Activated CD4-positive, alpha-beta T cell treated with anti-CD3 and anti-CD28 coated beads, Interleukin-2, amount 10 ng/mL, durations not matched to agents 7 days and 5 days (primary cell): ENCODE measurements at regions not wholly inside any gene's neighbourhood (a gene's known extent, or its start where the extent isn't known, plus 50 kb on each side); places are given as distances from the start of the nearest gene placed in this dataset.

Experiments
- CTCF ChIA-PET: fragments of 350-600 bp; sonication (Branson Sonifier 250); formaldehyde crosslinking; loops from one replicate; lab custom pipeline; 2021; ENCODE audit warnings: antibody characterized with exemption; lab: Charles Lee
- POLR2A ChIA-PET: fragments of 350-600 bp; sonication (Branson Sonifier 250); formaldehyde crosslinking; loops from one replicate; lab custom pipeline; 2021; ENCODE audit warnings: antibody characterized with exemption; lab: Charles Lee
- DNase-seq: peaks from one replicate; pipeline ENCODE4 v3.0.0-alpha.2; 2020
- H3K27ac Mint-ChIP-seq: one replicate; pipeline ENCODE4 v1.8.0; 2021; ENCODE audit warnings: mild to moderate bottlenecking, moderate library complexity, mixed read lengths
- H3K27me3 Mint-ChIP-seq: one replicate; pipeline ENCODE4 v1.8.0; 2021; ENCODE audit warnings: mixed read lengths
- H3K36me3 Mint-ChIP-seq: one replicate; pipeline ENCODE4 v1.8.0; 2021; ENCODE audit warnings: low read depth, mixed read lengths
- H3K4me1 Mint-ChIP-seq: one replicate; pipeline ENCODE4 v1.8.0; 2021; ENCODE audit warnings: mixed read lengths
- H3K4me3 Mint-ChIP-seq: one replicate; pipeline ENCODE4 v1.8.0; 2021; ENCODE audit warnings: mild to moderate bottlenecking, moderate library complexity, mixed read lengths
- H3K9me3 Mint-ChIP-seq: one replicate; pipeline ENCODE4 v1.8.0; 2021; ENCODE audit warnings: mixed read lengths

DNA sequence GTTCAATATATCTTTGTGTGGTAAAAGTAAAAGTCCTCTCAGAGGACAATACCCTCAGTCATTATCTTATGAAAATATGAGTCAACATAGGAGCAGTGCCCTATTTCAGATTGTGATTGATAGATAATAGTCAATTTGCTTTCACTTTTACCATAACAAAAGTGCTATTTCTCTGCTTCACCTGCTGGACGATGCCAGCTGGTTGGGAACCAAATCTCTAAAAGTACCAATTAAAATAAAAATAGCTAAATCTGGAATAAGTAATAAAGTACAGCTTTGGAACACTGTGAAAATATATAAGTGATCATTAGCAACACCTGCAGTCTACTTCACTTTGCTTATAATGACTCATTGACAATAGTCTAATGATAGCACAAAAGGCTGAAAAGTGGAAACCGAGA lies 390.3 kb upstream of the AGTR1 start:
- no peaks in the 10 kb centered on the region for H3K4me1 Mint-ChIP-seq
- CTCF ChIA-PET = no interaction called here
- no peak overlapping the region for H3K27ac Mint-ChIP-seq

DNA sequence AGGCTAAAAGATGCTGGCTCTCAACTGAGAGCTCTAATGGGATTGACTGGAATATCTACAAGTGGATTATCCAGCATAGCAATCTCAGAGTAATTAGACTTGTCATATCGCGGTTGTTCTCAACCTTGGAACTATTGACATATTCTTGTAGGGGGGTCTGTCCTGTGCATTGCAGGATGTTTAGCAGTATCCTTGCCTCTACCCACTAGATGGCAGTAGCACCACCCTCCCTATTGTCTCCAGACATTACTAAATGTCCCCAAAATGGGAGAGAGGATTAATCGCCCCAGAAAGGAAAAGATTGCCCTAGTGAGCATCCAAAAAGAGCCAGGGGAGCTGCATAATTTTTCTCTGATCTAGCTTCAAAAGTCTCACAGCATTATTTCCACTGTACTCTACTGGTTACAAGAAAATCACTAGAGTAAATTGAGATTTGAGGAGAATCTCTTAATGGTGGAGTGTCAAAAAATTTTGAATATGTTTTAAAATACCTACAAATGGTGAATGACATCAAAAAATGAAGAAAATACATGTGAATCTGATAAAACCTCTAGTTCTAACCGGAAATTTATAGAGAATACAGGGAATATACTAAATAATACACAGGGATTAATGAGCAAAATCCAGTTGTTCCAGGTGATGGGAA lies 388.2 kb upstream of the AGTR1 start:
- Mint-ChIP-seq H3K4me3 (no peak overlapping the region), H3K36me3 (no peaks in the 10 kb centered on the region), H3K9me3 (no peaks in the 10 kb centered on the region), H3K4me1 (no peaks in the 10 kb centered on the region), H3K27me3 (no peaks in the 10 kb centered on the region), H3K27ac (no peak overlapping the region)
- ChIA-PET POLR2A (no interaction called here), CTCF (no interaction called here)
- DNase-seq = peak; percentile 28

More for the DNA sequence above, 390.3 kb upstream of the AGTR1 start:
- no peak overlapping the region for H3K4me3 Mint-ChIP-seq
- no peaks in the 10 kb centered on the region for H3K27me3 Mint-ChIP-seq
- DNase-seq = no peak
- POLR2A ChIA-PET = no interaction called here
- no peaks in the 10 kb centered on the region for H3K36me3 Mint-ChIP-seq
- H3K9me3 Mint-ChIP-seq = no peaks in the 10 kb centered on the region

- Mint-ChIP-seq H3K4me1 (peaks cover 2% of the 10 kb centered on the region), H3K27ac (no peak overlapping the region), H3K9me3 (peaks cover 8% of the 10 kb centered on the region), H3K36me3 (no peaks in the 10 kb centered on the region), H3K27me3 (no peaks in the 10 kb centered on the region), H3K4me3 (no peak overlapping the region)
- CTCF ChIA-PET = no interaction called here
- POLR2A ChIA-PET = no interaction called here
- no peak for DNase-seq
Observed at GRCh38 chr3:148315756-148316155, 381.9 kb upstream of the AGTR1 start.

- H3K4me1 Mint-ChIP-seq = peaks cover 2% of the 10 kb centered on the region
- H3K36me3 Mint-ChIP-seq = no peaks in the 10 kb centered on the region
- H3K4me3 Mint-ChIP-seq = no peak overlapping the region
- POLR2A ChIA-PET = no interaction called here
- H3K27ac Mint-ChIP-seq = no peak overlapping the region
- H3K27me3 Mint-ChIP-seq = no peaks in the 10 kb centered on the region
- CTCF ChIA-PET = no interaction called here
- peaks cover 14% of the 10 kb centered on the region for H3K9me3 Mint-ChIP-seq
- no peak for DNase-seq
Observed at GRCh38 chr3:148318240-148318639, 379.5 kb upstream of the AGTR1 start.

DNA sequence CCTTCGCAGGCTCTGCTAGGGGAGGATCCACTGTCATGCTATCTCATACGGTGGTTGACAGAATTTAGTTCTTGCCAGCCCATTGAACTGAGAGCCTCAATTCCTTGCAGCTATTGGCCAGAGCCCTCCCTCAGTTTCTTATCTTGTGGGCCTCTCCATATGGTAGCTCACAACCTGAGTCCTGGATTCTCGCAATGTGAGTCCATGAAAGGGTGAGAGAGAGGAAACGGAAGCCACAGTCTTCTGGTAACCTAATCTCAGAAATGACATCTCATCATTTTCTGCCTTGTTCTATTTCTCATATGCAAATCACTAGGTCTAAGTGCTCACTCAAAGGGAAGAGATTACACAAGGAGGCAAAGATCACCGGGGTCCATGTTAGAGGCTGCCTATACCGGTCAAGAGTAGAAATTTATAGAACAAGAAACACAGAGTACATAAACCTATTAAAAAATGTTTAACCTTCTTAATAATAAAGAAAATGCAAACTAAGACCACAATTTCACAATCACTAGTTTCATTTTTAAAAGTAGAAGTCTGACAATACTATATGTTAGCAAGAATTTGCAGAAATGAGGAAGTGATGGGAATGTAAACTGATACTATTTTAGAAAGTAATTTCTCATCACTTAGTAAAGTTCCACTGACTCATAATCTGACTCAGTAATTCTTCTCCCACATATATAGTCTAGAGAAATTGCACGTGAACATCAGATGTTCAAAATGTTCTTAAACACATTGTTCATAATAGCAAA lies 378.4 kb upstream of the AGTR1 start:
- no peaks in the 10 kb centered on the region for H3K27me3 Mint-ChIP-seq
- H3K9me3 Mint-ChIP-seq = peaks cover 14% of the 10 kb centered on the region
- ChIA-PET CTCF (no interaction called here), POLR2A (no interaction called here)
- H3K4me3 Mint-ChIP-seq = no peak overlapping the region
- no peak for DNase-seq
- peaks cover 2% of the 10 kb centered on the region for H3K4me1 Mint-ChIP-seq
- H3K36me3 Mint-ChIP-seq = no peaks in the 10 kb centered on the region
- no peak overlapping the region for H3K27ac Mint-ChIP-seq

DNA sequence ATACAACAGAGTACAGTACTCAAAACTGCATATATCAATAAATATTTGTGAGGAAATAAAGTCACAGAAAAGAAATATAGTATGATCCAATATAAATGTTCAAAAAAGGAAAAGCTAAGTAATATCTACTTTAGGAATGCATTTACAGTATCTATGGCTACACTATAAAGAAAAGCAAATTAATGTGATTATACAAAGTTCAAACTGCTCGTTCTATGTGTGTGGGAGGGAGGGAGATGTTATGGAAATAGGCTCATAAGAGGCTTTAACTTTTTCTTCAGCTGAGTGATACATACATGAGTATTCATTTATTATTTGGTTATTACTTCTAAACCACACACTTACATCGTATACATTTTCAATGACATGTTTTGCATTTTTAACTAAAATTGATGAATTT lies 377.7 kb upstream of the AGTR1 start:
- ChIA-PET POLR2A (no interaction called here), CTCF (no interaction called here)
- Mint-ChIP-seq H3K4me3 (no peak overlapping the region), H3K4me1 (peaks cover 2% of the 10 kb centered on the region), H3K9me3 (peaks cover 14% of the 10 kb centered on the region), H3K27ac (no peak overlapping the region), H3K27me3 (no peaks in the 10 kb centered on the region), H3K36me3 (no peaks in the 10 kb centered on the region)
- DNase-seq = no peak

DNA sequence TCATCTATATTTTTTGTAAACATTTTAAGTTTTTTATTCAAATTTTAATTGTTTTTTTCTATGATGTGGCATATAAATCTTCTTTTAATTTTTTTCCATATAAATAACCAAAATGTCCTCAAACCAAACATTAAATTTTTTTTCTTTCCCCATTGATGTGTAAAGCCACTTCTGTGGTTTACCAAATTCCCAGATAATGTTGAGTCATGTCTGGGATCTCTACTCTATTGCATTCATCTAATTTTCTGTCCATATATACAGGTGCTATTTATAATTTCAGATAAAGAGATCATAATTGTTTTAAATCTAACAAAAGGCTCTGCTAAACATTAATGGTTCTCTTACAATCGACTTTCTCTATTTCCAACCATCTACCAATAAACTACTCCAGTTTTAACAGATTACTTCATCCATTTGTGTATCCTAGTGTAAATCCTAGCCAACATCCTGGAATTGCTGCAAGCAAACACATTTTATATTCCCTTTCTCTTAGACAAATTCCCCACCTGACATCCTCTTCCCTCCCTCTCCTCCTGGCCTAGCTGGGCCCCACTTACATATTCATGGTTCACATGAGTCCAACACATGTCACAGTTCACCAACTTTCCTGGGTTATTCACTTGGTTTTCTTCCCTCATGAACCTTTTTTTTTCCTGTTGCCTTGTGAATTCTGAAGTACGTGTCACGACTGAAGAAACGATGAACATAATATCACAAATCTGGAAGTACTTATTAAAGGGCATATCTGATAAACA lies 368.0 kb upstream of the AGTR1 start:
- CTCF ChIA-PET = no interaction called here
- Mint-ChIP-seq H3K4me3 (no peak overlapping the region), H3K27me3 (no peaks in the 10 kb centered on the region), H3K36me3 (no peaks in the 10 kb centered on the region), H3K27ac (no peak overlapping the region), H3K9me3 (peaks cover 7% of the 10 kb centered on the region), H3K4me1 (no peaks in the 10 kb centered on the region)
- POLR2A ChIA-PET = no interaction called here
- no peak for DNase-seq

GRCh38 chr3:148330542-148330941 lies 367.2 kb upstream of the AGTR1 start:
- H3K9me3 Mint-ChIP-seq = peaks cover 7% of the 10 kb centered on the region
- DNase-seq = no peak
- CTCF ChIA-PET = no interaction called here
- H3K4me3 Mint-ChIP-seq = no peak overlapping the region
- H3K27ac Mint-ChIP-seq = no peak overlapping the region
- no peaks in the 10 kb centered on the region for H3K4me1 Mint-ChIP-seq
- no peaks in the 10 kb centered on the region for H3K27me3 Mint-ChIP-seq
- POLR2A ChIA-PET = no interaction called here
- no peaks in the 10 kb centered on the region for H3K36me3 Mint-ChIP-seq

DNA sequence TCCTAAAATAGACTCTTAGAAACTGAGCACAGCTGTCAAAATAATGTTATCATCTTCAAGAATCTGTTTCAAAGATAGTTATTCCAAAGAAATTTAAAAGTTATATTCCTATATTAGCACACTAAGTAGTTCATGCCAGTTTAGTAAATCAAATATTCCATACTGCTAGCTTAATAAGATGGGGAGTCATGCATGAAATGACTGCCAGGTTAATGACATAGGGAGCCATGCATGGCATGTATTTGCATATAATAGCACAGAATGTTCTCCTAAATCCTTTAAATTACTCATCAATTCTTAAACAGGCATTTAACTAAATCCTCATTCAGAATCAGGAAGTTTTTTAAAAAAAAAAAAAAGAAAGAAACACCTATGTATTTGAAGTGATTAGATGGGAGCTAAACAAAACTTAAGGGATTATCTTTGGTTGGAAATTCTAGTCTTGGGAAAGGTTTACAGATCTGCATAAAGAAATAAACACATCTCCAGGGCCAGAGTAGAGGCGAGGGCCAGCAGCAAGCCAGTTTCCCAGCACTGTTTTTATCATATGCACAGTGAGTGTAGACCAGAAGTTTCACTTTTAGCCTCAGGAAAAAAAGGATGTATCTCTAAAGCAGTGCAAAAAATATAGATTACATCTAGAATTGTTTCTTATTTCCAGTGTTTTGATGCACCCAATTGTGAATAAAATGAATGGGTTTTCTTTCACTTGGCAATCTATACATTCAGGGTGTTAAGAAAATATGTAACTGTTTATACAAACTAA lies 366.4 kb upstream of the AGTR1 start:
- Mint-ChIP-seq H3K27me3 (no peaks in the 10 kb centered on the region), H3K9me3 (peaks cover 7% of the 10 kb centered on the region), H3K4me1 (no peaks in the 10 kb centered on the region), H3K27ac (no peak overlapping the region), H3K36me3 (no peaks in the 10 kb centered on the region), H3K4me3 (no peak overlapping the region)
- CTCF ChIA-PET = no interaction called here
- POLR2A ChIA-PET = no interaction called here
- no peak for DNase-seq

DNA sequence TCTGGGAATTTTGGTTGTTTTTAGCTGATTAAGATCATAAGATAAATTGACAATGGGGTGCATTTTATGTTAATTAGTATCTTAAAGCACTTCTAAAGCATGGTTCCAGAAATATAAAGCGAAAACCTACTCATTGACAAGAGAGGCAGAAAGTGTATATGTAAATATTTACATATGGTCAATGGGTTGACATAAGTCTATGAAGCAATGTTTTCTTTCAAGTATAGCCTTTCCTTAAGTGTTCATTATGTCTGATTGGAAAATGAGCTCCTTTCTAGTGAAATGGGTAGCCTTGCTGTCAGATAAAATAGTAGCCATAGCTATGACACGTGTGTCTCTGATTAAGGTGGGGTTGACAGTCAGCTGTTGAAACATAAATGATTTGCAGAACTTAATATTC lies 365.2 kb upstream of the AGTR1 start:
- H3K4me1 Mint-ChIP-seq = no peaks in the 10 kb centered on the region
- CTCF ChIA-PET = no interaction called here
- no peak overlapping the region for H3K4me3 Mint-ChIP-seq
- H3K27me3 Mint-ChIP-seq = no peaks in the 10 kb centered on the region
- DNase-seq = no peak
- POLR2A ChIA-PET = no interaction called here
- no peaks in the 10 kb centered on the region for H3K36me3 Mint-ChIP-seq
- H3K27ac Mint-ChIP-seq = no peak overlapping the region
- H3K9me3 Mint-ChIP-seq = peaks cover 7% of the 10 kb centered on the region

DNA sequence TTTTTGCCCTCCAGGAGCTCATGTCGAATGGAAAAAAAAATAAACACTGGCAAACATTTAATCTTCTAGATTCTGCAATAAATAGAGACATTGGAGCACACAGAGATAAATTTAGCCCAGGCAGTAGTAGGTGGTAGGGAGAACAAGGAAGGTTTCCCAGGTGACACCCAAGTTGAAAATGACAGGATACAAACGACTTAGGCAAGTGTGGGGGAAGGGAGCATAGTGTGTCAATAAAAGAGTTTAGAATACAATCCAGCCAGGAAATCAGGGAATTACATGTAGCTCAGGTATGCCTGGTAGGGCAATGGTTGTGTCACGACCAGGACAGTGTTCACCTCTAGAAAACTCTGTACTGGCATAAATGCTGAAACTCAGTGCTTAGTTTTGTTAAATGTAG lies 364.6 kb upstream of the AGTR1 start:
- no peak for DNase-seq
- Mint-ChIP-seq H3K27ac (no peak overlapping the region), H3K36me3 (no peaks in the 10 kb centered on the region), H3K27me3 (no peaks in the 10 kb centered on the region), H3K9me3 (peaks cover 7% of the 10 kb centered on the region), H3K4me1 (no peaks in the 10 kb centered on the region), H3K4me3 (no peak overlapping the region)
- CTCF ChIA-PET = interaction anchor here (0.6 kb wide), 1 partner anchor 489 kb away, joined by 4 read pairs; no protein-coding TSS in a partner anchor
- POLR2A ChIA-PET = no interaction called here

DNA sequence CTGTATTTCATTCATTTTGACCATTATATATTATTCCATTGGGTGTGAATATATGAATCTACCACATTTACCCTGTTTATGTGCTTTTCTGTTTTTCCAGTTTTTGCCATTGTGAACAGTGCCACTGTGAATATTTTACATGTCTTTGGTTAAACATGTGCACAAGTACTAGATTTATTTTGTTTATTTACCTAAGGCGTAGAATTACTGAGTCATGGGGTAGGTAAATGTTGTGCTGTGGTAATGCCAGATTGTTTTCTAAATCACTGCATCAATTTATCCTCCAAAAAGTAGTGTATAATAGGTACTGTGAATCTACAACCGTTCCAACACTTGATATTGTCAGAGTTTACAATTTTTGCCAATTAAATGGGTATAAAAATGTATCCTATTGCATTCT lies 362.1 kb upstream of the AGTR1 start:
- H3K4me1 Mint-ChIP-seq = no peaks in the 10 kb centered on the region
- POLR2A ChIA-PET = no interaction called here
- no peaks in the 10 kb centered on the region for H3K27me3 Mint-ChIP-seq
- H3K9me3 Mint-ChIP-seq = peaks cover 10% of the 10 kb centered on the region
- H3K36me3 Mint-ChIP-seq = no peaks in the 10 kb centered on the region
- DNase-seq = no peak
- H3K27ac Mint-ChIP-seq = no peak overlapping the region
- CTCF ChIA-PET = no interaction called here
- H3K4me3 Mint-ChIP-seq = no peak overlapping the region

GRCh38 chr3:148343416-148343815 lies 354.3 kb upstream of the AGTR1 start:
- ChIA-PET POLR2A (no interaction called here), CTCF (no interaction called here)
- Mint-ChIP-seq H3K36me3 (no peaks in the 10 kb centered on the region), H3K27ac (no peak overlapping the region), H3K27me3 (no peaks in the 10 kb centered on the region), H3K4me3 (no peak overlapping the region), H3K4me1 (no peaks in the 10 kb centered on the region), H3K9me3 (peaks cover 6% of the 10 kb centered on the region)
- DNase-seq = no peak
